ENCODE measurements at regions not wholly inside any gene's neighbourhood (a gene's known extent, or its start where the extent isn't known, plus 50 kb on each side); places are given as distances from the start of the nearest gene placed in this dataset.

- intact Hi-C loops (cut with DNase I; ENCODE audit: low total_unique reads) (no loop called here), in situ Hi-C loops (cut with MboI; ENCODE audit: low pct_ligation_motif_present in 1 of 4, low pct_unique_long_range_greater_than_20kb in 1 of 4, low sequenced_read_pairs in 3 of 4) (no loop called here)
- H3K4me1 ChIP-seq, result no peaks in the 10 kb centered on the region
- DNase-seq, result no peak
- H3K9me3 ChIP-seq, result no peaks in the 10 kb centered on the region
- H3K27me3 ChIP-seq, result no peaks in the 10 kb centered on the region
- H3K36me3 ChIP-seq, result no peaks in the 10 kb centered on the region
- TF ChIP-seq POLR2AphosphoS5 (IDR thresholded peaks at IDR 0.05), result no peak
- TF ChIP-seq POLR2A (IDR thresholded peaks at IDR 0.05), result no peak
- TF ChIP-seq EP300 (IDR thresholded peaks at IDR 0.05; ENCODE audit: low read depth), result no peak
- no peak overlapping the region for H3K4me3 ChIP-seq
- H3K27ac ChIP-seq, result no peak overlapping the region
Observed at GRCh38 chr2:196435189-196435588, 204.3 kb upstream of the CCDC150 start.

- in situ Hi-C loops (cut with MboI; ENCODE audit: low pct_ligation_motif_present in 1 of 4, low pct_unique_long_range_greater_than_20kb in 1 of 4, low sequenced_read_pairs in 3 of 4), result no loop called here
- no peak for TF ChIP-seq POLR2AphosphoS5 (IDR thresholded peaks at IDR 0.05)
- no peak for TF ChIP-seq POLR2A (IDR thresholded peaks at IDR 0.05)
- no peaks in the 10 kb centered on the region for H3K4me1 ChIP-seq
- H3K27me3 ChIP-seq, result no peaks in the 10 kb centered on the region
- no peak overlapping the region for H3K27ac ChIP-seq
- no peak for DNase-seq
- no peaks in the 10 kb centered on the region for H3K36me3 ChIP-seq
- WGBS, 2 donors (ENCODE audit: low coverage in 1 of 2), result 75 to 89% methylated on average over 5 to 6 of the region's 6 CpGs
- H3K4me3 ChIP-seq, result no peak overlapping the region
- intact Hi-C loops (cut with DNase I; ENCODE audit: low total_unique reads), result no loop called here
- no peaks in the 10 kb centered on the region for H3K9me3 ChIP-seq
Observed at GRCh38 chr2:196437626-196438025, 201.9 kb upstream of the CCDC150 start.

- Histone ChIP-seq H3K36me3 (no peaks in the 10 kb centered on the region), H3K27ac (no peak overlapping the region), H3K27me3 (no peaks in the 10 kb centered on the region), H3K9me3 (no peaks in the 10 kb centered on the region), H3K4me1 (no peaks in the 10 kb centered on the region), H3K4me3 (no peak overlapping the region)
- WGBS, 2 donors (ENCODE audit: low coverage in 1 of 2), result 74 to 86% methylated on average over 4 of the region's 4 CpGs
- intact Hi-C loops (cut with DNase I; ENCODE audit: low total_unique reads) (no loop called here), in situ Hi-C loops (cut with MboI; ENCODE audit: low pct_ligation_motif_present in 1 of 4, low pct_unique_long_range_greater_than_20kb in 1 of 4, low sequenced_read_pairs in 3 of 4) (no loop called here)
- TF ChIP-seq POLR2AphosphoS5 (IDR thresholded peaks at IDR 0.05) (no peak), CTCF (IDR thresholded peaks at IDR 0.05) (no peak), POLR2A (IDR thresholded peaks at IDR 0.05) (no peak), EP300 (IDR thresholded peaks at IDR 0.05; ENCODE audit: low read depth) (no peak)
- no peak for DNase-seq
Observed at GRCh38 chr2:196439760-196440159, 199.8 kb upstream of the CCDC150 start.

- H3K27ac ChIP-seq, result no peak overlapping the region
- intact Hi-C loops (cut with DNase I; ENCODE audit: low total_unique reads), result no loop called here
- in situ Hi-C loops (cut with MboI; ENCODE audit: low pct_ligation_motif_present in 1 of 4, low pct_unique_long_range_greater_than_20kb in 1 of 4, low sequenced_read_pairs in 3 of 4), result no loop called here
- H3K9me3 ChIP-seq, result no peaks in the 10 kb centered on the region
- H3K4me3 ChIP-seq, result no peak overlapping the region
- 79 to 83% methylated on average over 4 of the region's 4 CpGs for WGBS, 2 donors (ENCODE audit: low coverage in 1 of 2)
- H3K27me3 ChIP-seq, result no peaks in the 10 kb centered on the region
- TF ChIP-seq POLR2A (IDR thresholded peaks at IDR 0.05), result no peak
- TF ChIP-seq CTCF (IDR thresholded peaks at IDR 0.05), result no peak
- no peak for TF ChIP-seq EP300 (IDR thresholded peaks at IDR 0.05; ENCODE audit: low read depth)
- no peak for TF ChIP-seq POLR2AphosphoS5 (IDR thresholded peaks at IDR 0.05)
- H3K36me3 ChIP-seq, result no peaks in the 10 kb centered on the region
- no peaks in the 10 kb centered on the region for H3K4me1 ChIP-seq
- DNase-seq, result no peak
Observed at GRCh38 chr2:196440413-196440812, 199.1 kb upstream of the CCDC150 start.

GRCh38 chr2:196441527-196441926, 198.0 kb upstream of the CCDC150 start:
- WGBS, 2 donors (ENCODE audit: low coverage in 1 of 2), result 58 to 61% methylated on average over 2 of the region's 2 CpGs
- Histone ChIP-seq H3K9me3 (no peaks in the 10 kb centered on the region), H3K4me1 (no peaks in the 10 kb centered on the region), H3K36me3 (no peaks in the 10 kb centered on the region), H3K4me3 (no peak overlapping the region), H3K27me3 (no peaks in the 10 kb centered on the region), H3K27ac (no peak overlapping the region)
- in situ Hi-C loops (cut with MboI; ENCODE audit: low pct_ligation_motif_present in 1 of 4, low pct_unique_long_range_greater_than_20kb in 1 of 4, low sequenced_read_pairs in 3 of 4), result no loop called here
- intact Hi-C loops (cut with DNase I; ENCODE audit: low total_unique reads), result no loop called here
- no peak for TF ChIP-seq POLR2A (IDR thresholded peaks at IDR 0.05)
- TF ChIP-seq POLR2AphosphoS5 (IDR thresholded peaks at IDR 0.05), result no peak
- TF ChIP-seq EP300 (IDR thresholded peaks at IDR 0.05; ENCODE audit: low read depth), result no peak
- TF ChIP-seq CTCF (IDR thresholded peaks at IDR 0.05), result no peak
- DNase-seq, result no peak

Data from transverse colon (tissue), 4 donors.